HK-2 (cell line): ENCODE measurements at regions not wholly inside any gene's neighbourhood (a gene's known extent, or its start where the extent isn't known, plus 50 kb on each side); places are given as distances from the start of the nearest gene placed in this dataset.

Experiments used
- DNase-seq: peaks from one replicate; pipeline ENCODE4 v3.0.0-alpha.2; 2018; ENCODE audit not compliant: unreplicated experiment

- no peak for DNase-seq
Measured at GRCh38 chr13:36750046-36750445, 69.0 kb upstream of the RFXAP start.

GRCh38 chr13:36750461-36750860 lies 68.6 kb upstream of the RFXAP start:
- no peak for DNase-seq

GRCh38 chr13:36750946-36751345 lies 68.1 kb upstream of the RFXAP start:
- DNase-seq, result no peak

- no peak for DNase-seq
Measured at GRCh38 chr13:36752673-36753072, 66.3 kb upstream of the RFXAP start.

- DNase-seq, result no peak
Measured at GRCh38 chr13:36753176-36753575, 65.8 kb upstream of the RFXAP start.

GRCh38 chr13:36758345-36758744 lies 60.7 kb upstream of the RFXAP start:
- DNase-seq, result no peak

- no peak for DNase-seq
Measured at GRCh38 chr13:36763126-36763722, 55.8 kb upstream of the RFXAP start.

- DNase-seq, result no peak
Measured at GRCh38 chr13:36764536-36764935, 54.5 kb upstream of the RFXAP start.

- no peak for DNase-seq
Measured at GRCh38 chr13:36764957-36765356, 54.1 kb upstream of the RFXAP start.

GRCh38 chr13:36766295-36766694 lies 52.7 kb upstream of the RFXAP start:
- peak; percentile 36 for DNase-seq

GRCh38 chr13:36767276-36767675 lies 51.7 kb upstream of the RFXAP start:
- DNase-seq, result no peak

- no peak for DNase-seq
Measured at GRCh38 chr13:36769126-36769525, 49.9 kb upstream of the RFXAP start.
